Fibroblast of lung (primary cell): ENCODE measurements at regions not wholly inside any gene's neighbourhood (a gene's known extent, or its start where the extent isn't known, plus 50 kb on each side); places are given as distances from the start of the nearest gene placed in this dataset.
A peak's percentile ranks its signal among the peaks of the same experiment; 100 is the strongest.

Experiments used
- DNase-seq, 2 donors: peaks; one replicate each; pipeline versions ENCODE4 v3.0.0 to v3.0.0-alpha.2; 2010; ENCODE audit warnings: low read depth in 2 of 2
- H2AFZ ChIP-seq: 2 replicates; pipeline ENCODE4 v1.5.1; 2012; ENCODE audit warnings: low read length, control low read depth, inconsistent platforms
- H3K27ac ChIP-seq: 2 replicates; pipeline ENCODE4 v1.5.1; 2011; ENCODE audit warnings: low read length, control low read depth; ENCODE audit not compliant: insufficient read depth
- H3K27me3 ChIP-seq: 2 replicates; pipeline ENCODE4 v1.5.1; 2011; ENCODE audit warnings: mild to moderate bottlenecking, low read length; ENCODE audit not compliant: control insufficient read depth, insufficient read depth
- H3K36me3 ChIP-seq: 2 replicates; pipeline ENCODE4 v1.5.1; 2011; ENCODE audit warnings: low read length; ENCODE audit not compliant: control insufficient read depth, insufficient read depth
- H3K4me1 ChIP-seq: 2 replicates; pipeline ENCODE4 v1.5.1; 2011; ENCODE audit warnings: low read length; ENCODE audit not compliant: control insufficient read depth, insufficient read depth; ENCODE audit errors: extremely low read depth
- H3K4me2 ChIP-seq: 2 replicates; pipeline ENCODE4 v1.5.1; 2011; ENCODE audit warnings: low read length, control low read depth; ENCODE audit not compliant: insufficient read depth; ENCODE audit errors: extremely low read depth
- H3K4me3 ChIP-seq, 4 experiments: fragments of 200-600 bp in 1 of 4; sonication (generic) in 1 of 4; replicated peaks in 1 of 4; 2 replicates each; pipeline ENCODE4 v1.5.1; 2011 to 2016; ENCODE audit warnings: low read length in 4 of 4, low read depth in 3 of 4, mild to moderate bottlenecking in 3 of 4, control low read depth in 2 of 4, inconsistent platforms in 1 of 4, mixed read lengths in 1 of 4; ENCODE audit not compliant: insufficient read depth in 1 of 4; ENCODE audit errors: control extremely low read depth in 1 of 4
- H3K79me2 ChIP-seq: 2 replicates; pipeline ENCODE4 v1.5.1; 2012; ENCODE audit warnings: mild to moderate bottlenecking, low read length, inconsistent platforms; ENCODE audit not compliant: control insufficient read depth, insufficient read depth
- H3K9ac ChIP-seq: 2 replicates; pipeline ENCODE4 v1.5.1; 2011; ENCODE audit warnings: mild to moderate bottlenecking, low read length, control low read depth; ENCODE audit not compliant: insufficient read depth
- H3K9me3 ChIP-seq: 2 replicates; pipeline ENCODE4 v1.5.1; 2012; ENCODE audit warnings: low read depth, low read length; ENCODE audit not compliant: control insufficient read depth, insufficient read depth
- H4K20me1 ChIP-seq: 2 replicates; pipeline ENCODE4 v1.5.1; 2011; ENCODE audit warnings: low read length; ENCODE audit not compliant: control insufficient read depth, insufficient read depth; ENCODE audit errors: extremely low read depth
- EZH2 ChIP-seq: IDR thresholded peaks from 2 replicates; pipeline ENCODE4 v1.5.1; 2012; ENCODE audit warnings: low read length, control low read depth, mild to moderate bottlenecking; ENCODE audit errors: missing control alignments
- TF ChIP-seq, protein P1 (sequence below), 2 donors: IDR thresholded peaks in 1 of 2; conservative IDR thresholded peaks in 1 of 2; 1 replicate in 1 of 2; 2 replicates in 1 of 2; pipeline ENCODE4 v1.5.1; 2011 to 2012; ENCODE audit warnings: low read length in 2 of 2, control low read depth in 1 of 2, inconsistent platforms in 1 of 2, low read depth in 1 of 2, mild to moderate bottlenecking in 1 of 2

DNA sequence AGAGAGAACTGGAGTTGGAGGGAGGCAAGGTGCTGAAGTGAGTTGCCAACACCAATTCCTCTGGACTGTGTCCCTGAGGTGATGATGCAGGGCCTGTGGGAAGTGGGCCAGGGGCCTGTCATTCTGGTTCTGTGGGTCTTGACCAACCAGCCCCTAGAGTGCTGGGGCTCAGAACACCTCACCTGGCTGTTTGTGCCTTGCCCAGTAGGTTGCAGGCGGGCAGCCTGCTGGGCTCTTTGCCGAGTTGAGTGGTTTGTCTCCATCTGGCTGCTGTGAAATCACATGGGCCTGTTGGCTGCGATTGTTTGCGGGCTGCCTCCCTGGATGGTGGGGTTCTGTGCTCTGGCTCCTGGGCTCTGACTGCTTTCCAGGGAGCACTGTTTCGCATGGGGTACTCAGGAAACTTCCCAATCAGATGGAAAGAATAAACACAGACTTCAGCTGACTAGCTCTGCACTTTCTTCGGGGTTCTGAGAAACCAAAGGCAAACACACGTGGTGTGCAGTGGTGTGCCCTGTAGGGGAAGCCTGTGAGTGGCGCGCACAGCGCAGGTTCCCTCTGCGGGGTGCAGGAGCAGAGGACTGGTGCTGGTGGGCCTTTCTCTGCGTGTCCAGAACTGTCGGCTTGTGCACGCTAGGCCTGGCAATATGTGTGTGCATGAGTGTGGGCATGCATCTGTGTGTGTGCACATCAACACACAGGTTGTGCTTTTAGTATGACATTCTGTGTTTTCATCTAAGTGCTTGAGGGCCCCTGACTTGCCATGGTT lies 95.1 kb downstream of the RHOU start:
- no peak overlapping the region for H3K27ac ChIP-seq
- no peaks in the 10 kb centered on the region for H3K9me3 ChIP-seq
- no peak overlapping the region for H3K4me3 ChIP-seq
- H3K4me1 ChIP-seq: no peaks in the 10 kb centered on the region
- H3K79me2 ChIP-seq: no peaks in the 10 kb centered on the region
- no peak for DNase-seq
- TF ChIP-seq, protein P1, sequence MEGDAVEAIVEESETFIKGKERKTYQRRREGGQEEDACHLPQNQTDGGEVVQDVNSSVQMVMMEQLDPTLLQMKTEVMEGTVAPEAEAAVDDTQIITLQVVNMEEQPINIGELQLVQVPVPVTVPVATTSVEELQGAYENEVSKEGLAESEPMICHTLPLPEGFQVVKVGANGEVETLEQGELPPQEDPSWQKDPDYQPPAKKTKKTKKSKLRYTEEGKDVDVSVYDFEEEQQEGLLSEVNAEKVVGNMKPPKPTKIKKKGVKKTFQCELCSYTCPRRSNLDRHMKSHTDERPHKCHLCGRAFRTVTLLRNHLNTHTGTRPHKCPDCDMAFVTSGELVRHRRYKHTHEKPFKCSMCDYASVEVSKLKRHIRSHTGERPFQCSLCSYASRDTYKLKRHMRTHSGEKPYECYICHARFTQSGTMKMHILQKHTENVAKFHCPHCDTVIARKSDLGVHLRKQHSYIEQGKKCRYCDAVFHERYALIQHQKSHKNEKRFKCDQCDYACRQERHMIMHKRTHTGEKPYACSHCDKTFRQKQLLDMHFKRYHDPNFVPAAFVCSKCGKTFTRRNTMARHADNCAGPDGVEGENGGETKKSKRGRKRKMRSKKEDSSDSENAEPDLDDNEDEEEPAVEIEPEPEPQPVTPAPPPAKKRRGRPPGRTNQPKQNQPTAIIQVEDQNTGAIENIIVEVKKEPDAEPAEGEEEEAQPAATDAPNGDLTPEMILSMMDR (conservative IDR thresholded peaks at IDR 0.05 in 1 of 2, IDR thresholded peaks at IDR 0.05 in 1 of 2; ENCODE audit: low read depth in 1 of 2, low read length in 2 of 2): no peak
- TF ChIP-seq EZH2: no peak
- no peak overlapping the region for H3K4me2 ChIP-seq
- no peak overlapping the region for H3K9ac ChIP-seq
- no peaks in the 10 kb centered on the region for H3K36me3 ChIP-seq
- H4K20me1 ChIP-seq: no peaks in the 10 kb centered on the region
- H2AFZ ChIP-seq: no peak overlapping the region
- H3K27me3 ChIP-seq: peaks cover 5% of the 10 kb centered on the region

DNA sequence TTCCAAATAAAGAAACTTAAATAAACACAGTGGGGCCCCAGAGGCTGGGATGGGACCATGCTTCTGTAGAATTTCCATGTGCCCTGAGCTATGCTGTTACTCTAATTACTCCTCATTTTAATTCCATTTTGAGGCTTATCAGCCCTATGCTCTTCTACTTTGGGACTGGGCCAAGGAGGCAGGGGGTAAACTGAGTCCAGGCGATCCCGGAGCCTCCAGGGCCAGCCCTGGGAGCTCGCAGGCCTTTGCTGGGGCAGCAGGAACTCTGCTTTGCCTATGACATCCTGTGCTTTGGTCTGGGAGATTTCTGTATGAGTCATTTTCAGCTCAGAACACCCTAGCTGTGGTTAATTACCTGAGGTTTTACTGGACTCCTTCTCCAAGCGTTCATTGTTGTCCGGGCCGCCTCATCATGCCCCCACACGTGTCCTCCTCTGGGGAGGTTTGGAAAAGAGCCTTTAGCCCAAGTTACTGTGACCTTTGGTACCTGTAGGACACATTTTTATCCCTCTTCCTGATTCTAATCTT lies 95.7 kb downstream of the RHOU start:
- H3K79me2 ChIP-seq: no peaks in the 10 kb centered on the region
- H4K20me1 ChIP-seq: no peaks in the 10 kb centered on the region
- H3K9ac ChIP-seq: no peak overlapping the region
- peaks cover 5% of the 10 kb centered on the region for H3K27me3 ChIP-seq
- H3K27ac ChIP-seq: no peak overlapping the region
- no peaks in the 10 kb centered on the region for H3K4me1 ChIP-seq
- peak; percentile 45 to 83 for DNase-seq
- no peak overlapping the region for H2AFZ ChIP-seq
- H3K9me3 ChIP-seq: no peaks in the 10 kb centered on the region
- no peak overlapping the region for H3K4me2 ChIP-seq
- H3K4me3 ChIP-seq: no peak overlapping the region
- TF ChIP-seq, protein P1 (conservative IDR thresholded peaks at IDR 0.05 in 1 of 2, IDR thresholded peaks at IDR 0.05 in 1 of 2; ENCODE audit: low read depth in 1 of 2, low read length in 2 of 2): no peak
- TF ChIP-seq EZH2: no peak
- no peaks in the 10 kb centered on the region for H3K36me3 ChIP-seq

DNA sequence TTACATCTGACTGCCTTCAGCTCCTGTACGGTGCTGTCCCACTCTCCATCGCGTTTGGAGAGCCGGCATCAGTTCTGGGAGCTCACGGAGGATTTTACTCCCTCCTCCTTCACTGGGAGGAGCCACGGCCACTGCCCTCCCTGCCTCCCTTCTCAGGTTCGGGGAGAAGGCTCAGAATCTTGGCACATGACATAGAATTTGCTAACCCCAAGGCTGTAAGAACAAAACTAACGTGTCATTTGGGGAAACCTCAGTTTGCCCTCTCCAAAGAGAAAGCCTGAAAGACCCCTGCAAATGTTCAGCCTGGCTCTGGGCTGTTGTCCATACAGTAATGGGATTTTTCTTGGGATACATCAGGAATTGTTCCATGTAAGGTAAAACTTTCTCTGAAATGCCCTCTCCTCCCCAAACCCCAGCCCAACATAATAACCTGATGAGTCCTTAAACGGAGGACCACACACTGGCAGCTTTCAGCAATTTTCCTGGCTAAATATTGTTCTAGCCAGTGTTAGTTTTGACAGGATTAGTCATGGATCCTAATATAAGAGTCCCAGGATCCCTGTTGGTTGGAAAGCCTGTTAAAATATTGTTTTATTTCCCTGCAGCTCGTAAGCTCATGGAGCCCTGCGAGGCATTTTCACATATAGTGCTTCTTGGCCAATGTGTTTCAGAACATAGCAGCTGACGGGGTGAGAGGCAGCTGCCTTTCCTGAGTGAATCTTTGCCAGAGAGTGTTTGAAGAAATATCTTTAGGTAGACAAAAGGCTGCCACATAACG lies 98.8 kb downstream of the RHOU start:
- no peak overlapping the region for H3K4me3 ChIP-seq
- H3K36me3 ChIP-seq: no peaks in the 10 kb centered on the region
- peaks cover 5% of the 10 kb centered on the region for H3K4me1 ChIP-seq
- no peaks in the 10 kb centered on the region for H4K20me1 ChIP-seq
- H3K9me3 ChIP-seq: no peaks in the 10 kb centered on the region
- H3K79me2 ChIP-seq: no peaks in the 10 kb centered on the region
- no peak overlapping the region for H3K9ac ChIP-seq
- no peak for TF ChIP-seq EZH2
- TF ChIP-seq, protein P1 (conservative IDR thresholded peaks at IDR 0.05 in 1 of 2, IDR thresholded peaks at IDR 0.05 in 1 of 2; ENCODE audit: low read depth in 1 of 2, low read length in 2 of 2): no peak
- H3K27me3 ChIP-seq: peaks cover 5% of the 10 kb centered on the region
- no peak overlapping the region for H3K4me2 ChIP-seq
- H2AFZ ChIP-seq: no peak overlapping the region
- H3K27ac ChIP-seq: no peak overlapping the region
- DNase-seq: peak in 1 of 2 donors; percentile 11
